Sigmoid colon (tissue), 6 donors: ENCODE measurements at regions not wholly inside any gene's neighbourhood (a gene's known extent, or its start where the extent isn't known, plus 50 kb on each side); places are given as distances from the start of the nearest gene placed in this dataset.

Experiments used
- DNase-seq: peaks from one replicate; pipeline ENCODE4 v3.0.0-alpha.2; 2019
- H3K27ac ChIP-seq, 4 donors: fragments of 200-600 bp; sonication (generic); one replicate each; pipeline ENCODE4 v1.5.1; 2016 to 2019; ENCODE audit warnings: mild to moderate bottlenecking in 1 of 4
- H3K27me3 ChIP-seq, 3 donors: fragments of 200-600 bp; sonication (generic); one replicate each; pipeline ENCODE4 v1.5.1; 2019; ENCODE audit warnings: mild to moderate bottlenecking in 1 of 3
- H3K36me3 ChIP-seq, 4 donors: fragments of 200-600 bp; sonication (generic); one replicate each; pipeline ENCODE4 v1.5.1; 2016 to 2019
- H3K4me1 ChIP-seq, 4 donors: fragments of 200-600 bp; sonication (generic); one replicate each; pipeline ENCODE4 v1.5.1; 2017 to 2019
- H3K4me3 ChIP-seq, 4 donors: fragments of 200-600 bp; sonication (generic); one replicate each; pipeline ENCODE4 v1.5.1; 2017 to 2019; ENCODE audit warnings: mild to moderate bottlenecking in 2 of 4, moderate library complexity in 1 of 4
- H3K9me3 ChIP-seq, 4 donors: fragments of 200-600 bp in 3 of 4; sonication (generic) in 3 of 4; one replicate each; pipeline versions ENCODE4 v1.5.1 to v1.6.1; 2013 to 2019
- CTCF ChIP-seq, 4 experiments: fragments of 450-650 bp in 3 of 4; fragments of 200-600 bp in 1 of 4; IDR thresholded peaks; one replicate each; pipeline ENCODE4 v1.5.1; 2016 to 2019; ENCODE audit warnings: antibody characterized with exemption in 4 of 4, mild to moderate bottlenecking in 3 of 4, moderate library complexity in 2 of 4
- EP300 ChIP-seq, 4 donors: sonication (generic); formaldehyde crosslinking; IDR thresholded peaks; one replicate each; pipeline ENCODE4 v1.6.1; 2017; ENCODE audit warnings: antibody characterized with exemption in 4 of 4
- POLR2A ChIP-seq, 2 donors: fragments of 450-650 bp; IDR thresholded peaks; one replicate each; pipeline ENCODE4 v1.6.1; 2016; ENCODE audit warnings: antibody characterized with exemption in 2 of 2, mild to moderate bottlenecking in 2 of 2, moderate library complexity in 2 of 2
- POLR2AphosphoS5 ChIP-seq, 4 donors: sonication (generic); formaldehyde crosslinking; IDR thresholded peaks; one replicate each; pipeline ENCODE4 v1.6.1; 2017; ENCODE audit warnings: antibody characterized with exemption in 4 of 4
- WGBS, 2 donors: extraction: QIAGEN DNeasy Blood & Tissue Kit; methylation state at CpG; one replicate each; pipeline ENCODE4 v1.1.7; 2013; 5-methylcytosine and 5-hydroxymethylcytosine counted together
- intact Hi-C: fragments of 100-400 bp; cut with DNase I; formaldehyde crosslinking; loops from one replicate; pipeline ENCODE4 v1.15.1; 2023
- donor health status: healthy with polysubstance abuse.
- donor health status: healthy.

DNA sequence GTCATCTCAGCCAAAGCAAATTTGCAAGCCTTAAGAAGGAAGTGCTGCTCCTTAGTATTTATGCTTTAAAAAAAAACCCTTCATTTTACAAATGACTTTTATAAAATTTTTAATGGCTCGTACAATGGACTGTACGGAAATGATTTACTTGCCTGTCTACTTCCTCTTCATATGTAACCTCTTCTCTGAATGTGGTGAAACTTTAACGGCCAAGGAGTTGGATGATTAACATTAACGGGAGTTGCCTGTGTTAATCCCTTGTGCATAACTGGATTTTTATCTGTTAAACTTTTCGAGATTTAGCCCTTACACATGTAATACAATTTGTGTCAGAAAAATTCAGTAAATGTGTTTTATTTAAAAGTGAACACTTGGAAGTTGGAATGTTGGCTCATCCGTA is 429.4 kb downstream of the TBC1D4 start:
- TF ChIP-seq CTCF (IDR thresholded peaks at IDR 0.05) (no peak), POLR2AphosphoS5 (IDR thresholded peaks at IDR 0.05) (no peak), EP300 (IDR thresholded peaks at IDR 0.05) (no peak), POLR2A (IDR thresholded peaks at IDR 0.05) (no peak)
- H3K9me3 ChIP-seq = no peaks in the 10 kb centered on the region
- H3K4me1 ChIP-seq = no peaks in the 10 kb centered on the region
- no peak for DNase-seq
- WGBS, 2 donors = 49 to 69% methylated on average over 6 of the region's 6 CpGs
- H3K4me3 ChIP-seq = no peak overlapping the region
- H3K27me3 ChIP-seq = no peaks in the 10 kb centered on the region
- H3K27ac ChIP-seq = no peak overlapping the region
- intact Hi-C loops = no loop called here
- no peaks in the 10 kb centered on the region for H3K36me3 ChIP-seq

DNA sequence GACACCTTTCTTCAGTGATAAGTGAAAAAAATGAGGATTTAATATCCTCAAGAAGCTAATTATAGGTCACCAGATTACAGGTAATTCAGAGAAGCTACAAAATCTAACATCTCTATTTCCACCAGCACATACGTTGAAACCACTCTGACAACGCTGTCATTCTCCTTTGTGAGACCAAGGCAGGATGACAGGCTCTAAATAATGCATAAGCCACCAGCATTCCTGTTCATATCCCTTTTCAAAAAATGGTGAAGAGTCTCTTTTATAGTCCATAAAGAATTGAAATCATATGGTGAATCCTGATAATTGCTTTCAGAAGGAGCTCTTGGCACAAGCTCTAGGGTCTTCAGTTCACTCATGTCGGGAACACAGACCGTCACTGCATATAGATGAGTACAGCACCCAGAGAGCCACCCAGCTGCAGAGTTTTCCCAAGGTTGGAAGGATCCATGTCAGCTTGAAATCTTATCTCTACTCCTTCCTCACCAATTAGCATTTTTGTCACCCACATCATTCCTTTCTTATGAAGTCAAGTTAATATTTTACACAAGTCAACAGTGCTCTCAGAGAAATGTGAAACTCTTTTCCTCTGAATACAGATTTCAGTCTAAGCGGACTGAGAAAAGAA is 431.4 kb downstream of the TBC1D4 start:
- no peak overlapping the region for H3K4me3 ChIP-seq
- intact Hi-C loops = no loop called here
- H3K27ac ChIP-seq = no peak overlapping the region
- DNase-seq = no peak
- WGBS, 2 donors = 48 to 74% methylated on average over 5 of the region's 5 CpGs
- TF ChIP-seq EP300 (IDR thresholded peaks at IDR 0.05) = no peak
- no peaks in the 10 kb centered on the region for H3K4me1 ChIP-seq
- no peaks in the 10 kb centered on the region for H3K9me3 ChIP-seq
- no peaks in the 10 kb centered on the region for H3K36me3 ChIP-seq
- H3K27me3 ChIP-seq = no peaks in the 10 kb centered on the region

- no peaks in the 10 kb centered on the region for H3K27me3 ChIP-seq
- 66 to 76% methylated on average over 3 of the region's 3 CpGs for WGBS, 2 donors
- no peak overlapping the region for H3K4me3 ChIP-seq
- H3K9me3 ChIP-seq = no peaks in the 10 kb centered on the region
- no peak for DNase-seq
- intact Hi-C loops = no loop called here
- H3K36me3 ChIP-seq = no peaks in the 10 kb centered on the region
- no peak overlapping the region for H3K27ac ChIP-seq
- no peak for TF ChIP-seq POLR2AphosphoS5 (IDR thresholded peaks at IDR 0.05)
- TF ChIP-seq EP300 (IDR thresholded peaks at IDR 0.05) = no peak
- TF ChIP-seq POLR2A (IDR thresholded peaks at IDR 0.05) = no peak
- TF ChIP-seq CTCF (IDR thresholded peaks at IDR 0.05) = no peak
- no peaks in the 10 kb centered on the region for H3K4me1 ChIP-seq
Measured at GRCh38 chr13:75049735-75050335, 432.1 kb downstream of the TBC1D4 start.

GRCh38 chr13:75042807-75043206 is 439.2 kb downstream of the TBC1D4 start:
- Histone ChIP-seq H3K4me1 (no peaks in the 10 kb centered on the region), H3K27me3 (no peaks in the 10 kb centered on the region), H3K36me3 (no peaks in the 10 kb centered on the region), H3K9me3 (no peaks in the 10 kb centered on the region), H3K27ac (no peak overlapping the region), H3K4me3 (no peak overlapping the region)
- 85 to 87% methylated on average over 1 of the region's 1 CpG for WGBS, 2 donors
- intact Hi-C loops = no loop called here
- no peak for TF ChIP-seq POLR2AphosphoS5 (IDR thresholded peaks at IDR 0.05)
- TF ChIP-seq CTCF (IDR thresholded peaks at IDR 0.05) = no peak
- TF ChIP-seq POLR2A (IDR thresholded peaks at IDR 0.05) = no peak
- TF ChIP-seq EP300 (IDR thresholded peaks at IDR 0.05) = no peak
- no peak for DNase-seq

DNA sequence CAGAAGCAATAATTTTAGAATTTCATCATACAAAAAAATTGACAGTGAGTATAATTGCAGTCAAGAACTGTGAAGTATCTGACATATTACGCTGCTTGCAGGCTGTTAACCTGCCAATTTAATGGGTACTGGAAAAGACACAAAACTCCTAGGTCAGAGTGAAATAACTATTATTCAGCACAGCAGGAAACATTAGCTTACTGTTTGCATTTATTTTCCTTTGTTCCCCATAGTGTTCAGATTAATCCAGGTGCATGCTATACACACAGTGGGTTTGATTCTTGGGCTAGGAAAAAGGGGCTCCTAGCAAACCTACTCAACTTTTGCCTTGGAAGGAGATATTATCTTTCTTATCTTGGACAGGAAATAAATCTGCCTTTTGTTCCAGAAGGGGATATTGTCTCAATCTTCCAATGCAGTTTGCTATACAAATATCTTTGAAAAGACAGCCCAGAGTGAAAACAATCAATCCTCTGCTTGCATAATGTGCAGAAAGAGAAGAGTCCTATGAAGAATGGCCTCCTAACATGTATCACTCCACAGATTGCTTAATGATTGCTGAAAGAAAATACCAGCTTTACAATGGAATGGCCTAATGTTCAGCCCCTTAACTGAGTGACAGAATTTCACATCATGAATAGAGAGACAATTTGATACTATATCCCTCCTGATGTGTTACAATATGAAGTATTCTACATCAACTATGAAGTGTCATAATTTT is 443.4 kb downstream of the TBC1D4 start:
- Histone ChIP-seq H3K27ac (no peak overlapping the region), H3K4me1 (no peaks in the 10 kb centered on the region), H3K36me3 (no peaks in the 10 kb centered on the region), H3K27me3 (no peaks in the 10 kb centered on the region), H3K4me3 (no peak overlapping the region), H3K9me3 (peaks cover 0 to 10% (median 0%) of the 10 kb centered on the region in 4 donors)
- no peak for DNase-seq
- intact Hi-C loops = no loop called here
- TF ChIP-seq EP300 (IDR thresholded peaks at IDR 0.05) = no peak
- WGBS, 2 donors = 83 to 85% methylated on average over 1 of the region's 1 CpG
